Epithelial cell of esophagus (primary cell): ENCODE measurements at regions not wholly inside any gene's neighbourhood (a gene's known extent, or its start where the extent isn't known, plus 50 kb on each side); places are given as distances from the start of the nearest gene placed in this dataset.

Source experiments
- DNase-seq: peaks from one replicate; pipeline ENCODE4 v3.0.0; 2010; ENCODE audit warnings: low read depth
- H3K4me3 ChIP-seq: 2 replicates; pipeline ENCODE4 v1.5.1; 2011; ENCODE audit warnings: mild to moderate bottlenecking, low read length, control low read depth
- CTCF ChIP-seq: IDR thresholded peaks from 2 replicates; pipeline ENCODE4 v1.5.1; 2011; ENCODE audit warnings: low read depth, mild to moderate bottlenecking, low read length, control low read depth, inconsistent platforms; ENCODE audit not compliant: insufficient read depth; ENCODE audit errors: missing control alignments

GRCh38 chr2:66281980-66282379 lies 152.9 kb upstream of the MEIS1 start:
- TF ChIP-seq CTCF, result no peak
- DNase-seq, result no peak
- H3K4me3 ChIP-seq, result no peak overlapping the region

GRCh38 chr2:66279024-66279423 lies 155.9 kb upstream of the MEIS1 start:
- no peak for DNase-seq
- no peak overlapping the region for H3K4me3 ChIP-seq
- no peak for TF ChIP-seq CTCF

- no peak for DNase-seq
These were observed 158.9 kb upstream of the MEIS1 start for GRCh38 chr2:66275984-66276383.

GRCh38 chr2:66273933-66274490 lies 160.9 kb upstream of the MEIS1 start:
- TF ChIP-seq CTCF, result no peak
- no peak overlapping the region for H3K4me3 ChIP-seq
- DNase-seq, result no peak

More at GRCh38 chr2:66275984-66276383, 158.9 kb upstream of the MEIS1 start:
- H3K4me3 ChIP-seq, result no peak overlapping the region
- no peak for TF ChIP-seq CTCF

GRCh38 chr2:66272751-66273150 lies 162.2 kb upstream of the MEIS1 start:
- no peak for TF ChIP-seq CTCF
- H3K4me3 ChIP-seq, result no peak overlapping the region
- no peak for DNase-seq

- TF ChIP-seq CTCF, result no peak
- no peak overlapping the region for H3K4me3 ChIP-seq
- DNase-seq, result no peak
These were observed 163.1 kb upstream of the MEIS1 start for GRCh38 chr2:66271777-66272176.

GRCh38 chr2:66270247-66270646 lies 164.7 kb upstream of the MEIS1 start:
- peak; percentile 49 for DNase-seq
- no peak overlapping the region for H3K4me3 ChIP-seq
- peak; percentile 15 for TF ChIP-seq CTCF
